ENCODE measurements at regions not wholly inside any gene's neighbourhood (a gene's known extent, or its start where the extent isn't known, plus 50 kb on each side); places are given as distances from the start of the nearest gene placed in this dataset.
"Not testable (repeated sequence)": the region's sequence is repeated elsewhere in the genome, so short reads cannot be mapped to it uniquely, and the experiment has no call there.

DNA sequence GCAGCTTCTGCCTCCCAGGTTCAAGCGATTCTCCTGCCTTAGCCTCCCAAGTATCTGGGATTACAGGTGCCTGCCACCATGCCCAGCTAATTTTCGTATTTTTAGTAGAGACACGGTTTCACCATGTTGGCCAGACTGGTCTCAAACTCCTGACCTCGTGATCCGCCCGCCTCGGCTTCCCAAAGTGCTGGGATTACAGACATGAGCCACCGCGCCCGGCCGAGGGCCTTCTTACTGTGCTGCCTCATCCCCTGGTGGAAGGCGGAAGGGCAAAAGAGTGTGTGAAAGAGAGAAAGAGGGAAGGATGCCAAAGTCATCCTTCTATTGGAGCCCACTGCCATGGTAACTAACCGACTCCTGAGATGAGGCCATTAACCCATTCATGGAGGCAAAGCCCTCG lies 399.4 kb upstream of the TENM3 start:
- TF ChIP-seq HNF4A (CRISPR knock-in tag; IDR thresholded peaks at IDR 0.05); JUNB (CRISPR knock-in tag; IDR thresholded peaks at IDR 0.05; ENCODE audit: borderline replicate concordance); TEAD2 (CRISPR knock-in tag; IDR thresholded peaks at IDR 0.05); HDAC1 (CRISPR knock-in tag; IDR thresholded peaks at IDR 0.05); ZBTB20 (CRISPR knock-in tag; IDR thresholded peaks at IDR 0.05; ENCODE audit: borderline replicate concordance, low read depth); ZNF614 (CRISPR knock-in tag; IDR thresholded peaks at IDR 0.05; ENCODE audit: borderline replicate concordance): not testable (repeated sequence)
- TF ChIP-seq, protein P1, sequence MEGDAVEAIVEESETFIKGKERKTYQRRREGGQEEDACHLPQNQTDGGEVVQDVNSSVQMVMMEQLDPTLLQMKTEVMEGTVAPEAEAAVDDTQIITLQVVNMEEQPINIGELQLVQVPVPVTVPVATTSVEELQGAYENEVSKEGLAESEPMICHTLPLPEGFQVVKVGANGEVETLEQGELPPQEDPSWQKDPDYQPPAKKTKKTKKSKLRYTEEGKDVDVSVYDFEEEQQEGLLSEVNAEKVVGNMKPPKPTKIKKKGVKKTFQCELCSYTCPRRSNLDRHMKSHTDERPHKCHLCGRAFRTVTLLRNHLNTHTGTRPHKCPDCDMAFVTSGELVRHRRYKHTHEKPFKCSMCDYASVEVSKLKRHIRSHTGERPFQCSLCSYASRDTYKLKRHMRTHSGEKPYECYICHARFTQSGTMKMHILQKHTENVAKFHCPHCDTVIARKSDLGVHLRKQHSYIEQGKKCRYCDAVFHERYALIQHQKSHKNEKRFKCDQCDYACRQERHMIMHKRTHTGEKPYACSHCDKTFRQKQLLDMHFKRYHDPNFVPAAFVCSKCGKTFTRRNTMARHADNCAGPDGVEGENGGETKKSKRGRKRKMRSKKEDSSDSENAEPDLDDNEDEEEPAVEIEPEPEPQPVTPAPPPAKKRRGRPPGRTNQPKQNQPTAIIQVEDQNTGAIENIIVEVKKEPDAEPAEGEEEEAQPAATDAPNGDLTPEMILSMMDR (CRISPR knock-in tag; IDR thresholded peaks at IDR 0.05): not testable (repeated sequence)
- TF ChIP-seq, protein P2, sequence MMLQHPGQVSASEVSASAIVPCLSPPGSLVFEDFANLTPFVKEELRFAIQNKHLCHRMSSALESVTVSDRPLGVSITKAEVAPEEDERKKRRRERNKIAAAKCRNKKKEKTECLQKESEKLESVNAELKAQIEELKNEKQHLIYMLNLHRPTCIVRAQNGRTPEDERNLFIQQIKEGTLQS (CRISPR knock-in tag; IDR thresholded peaks at IDR 0.05): not testable (repeated sequence)

Data from HepG2 (cell line).